Suppressor macrophage treated with lipopolysaccharide for 1 hour (primary cell): ENCODE measurements at regions not wholly inside any gene's neighbourhood (a gene's known extent, or its start where the extent isn't known, plus 50 kb on each side); places are given as distances from the start of the nearest gene placed in this dataset.
"Not testable (repeated sequence)": the region's sequence is repeated elsewhere in the genome, so short reads cannot be mapped to it uniquely, and the experiment has no call there.

ENCODE experiments used
- DNase-seq, 3 donors: peaks; one replicate each; pipeline ENCODE4 v3.0.0-alpha.2; 2020 to 2022

DNA sequence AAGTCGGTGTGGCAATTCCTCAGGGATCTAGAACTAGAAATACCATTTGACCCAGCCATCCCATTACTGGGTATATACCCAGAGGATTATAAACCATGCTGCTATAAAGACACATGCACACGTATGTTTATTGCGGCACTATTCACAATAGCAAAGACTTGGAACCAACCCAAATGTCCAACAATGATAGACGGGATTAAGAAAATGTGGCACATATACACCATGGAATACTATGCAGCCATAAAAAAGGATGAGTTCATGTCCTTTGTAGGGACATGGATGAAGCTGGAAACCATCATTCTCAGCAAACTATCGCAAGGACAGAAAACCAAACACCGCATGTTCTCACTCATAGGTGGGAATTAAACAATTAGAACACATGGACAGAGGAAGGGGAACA, 80.6 kb upstream of the ST3GAL5 start:
- DNase-seq, result not testable (repeated sequence)

DNA sequence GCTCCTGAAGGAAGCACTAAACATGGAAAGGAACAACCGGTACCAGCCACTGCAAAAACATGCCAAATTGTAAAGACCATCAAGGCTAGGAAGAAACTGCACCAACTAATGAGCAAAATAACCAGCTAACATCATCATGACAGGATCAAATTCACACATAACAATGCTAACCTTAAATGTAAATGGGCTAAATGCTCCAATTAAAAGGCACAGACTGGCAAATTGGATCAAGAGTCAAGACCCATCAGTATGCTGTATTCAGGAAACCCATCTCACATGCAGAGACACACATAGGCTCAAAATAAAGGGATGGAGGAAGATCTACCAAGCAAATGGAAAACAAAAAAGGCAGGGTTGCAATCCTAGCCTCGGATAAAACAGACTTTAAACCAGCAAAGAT, 77.0 kb upstream of the ST3GAL5 start:
- DNase-seq, result not testable (repeated sequence)

DNA sequence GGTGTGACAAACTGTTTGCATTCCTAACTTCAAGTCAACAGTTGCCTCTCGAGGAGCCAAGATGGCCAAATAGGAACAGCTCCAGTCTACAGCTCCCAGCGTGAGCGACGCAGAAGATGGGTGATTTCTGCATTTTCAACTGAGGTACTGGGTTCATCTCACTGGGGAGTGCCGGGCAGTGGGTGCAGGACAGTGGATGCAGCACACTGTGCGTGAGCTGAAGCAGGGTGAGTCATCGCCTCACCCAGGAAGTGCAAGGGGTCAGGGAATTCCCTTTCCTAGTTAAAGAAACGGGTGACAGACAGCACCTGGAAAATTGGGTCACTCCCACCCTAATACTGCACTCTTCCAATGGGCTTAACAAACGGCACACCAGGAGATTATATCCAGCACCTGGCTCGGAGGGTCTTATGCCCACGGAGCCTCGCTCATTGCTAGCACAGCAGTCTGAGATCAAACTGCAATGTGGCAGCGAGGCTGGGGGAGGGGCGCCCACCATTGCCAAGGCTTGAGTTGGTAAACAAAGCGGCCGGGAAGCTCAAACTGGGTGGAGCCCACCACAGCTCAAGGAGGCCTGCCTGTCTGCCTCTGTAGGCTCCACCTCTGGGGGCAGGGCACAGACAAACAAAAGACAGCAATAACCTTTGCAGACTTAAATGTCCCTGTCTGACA, 75.1 kb upstream of the ST3GAL5 start:
- peak; percentile 75 to 81 (median 79) for DNase-seq

DNA sequence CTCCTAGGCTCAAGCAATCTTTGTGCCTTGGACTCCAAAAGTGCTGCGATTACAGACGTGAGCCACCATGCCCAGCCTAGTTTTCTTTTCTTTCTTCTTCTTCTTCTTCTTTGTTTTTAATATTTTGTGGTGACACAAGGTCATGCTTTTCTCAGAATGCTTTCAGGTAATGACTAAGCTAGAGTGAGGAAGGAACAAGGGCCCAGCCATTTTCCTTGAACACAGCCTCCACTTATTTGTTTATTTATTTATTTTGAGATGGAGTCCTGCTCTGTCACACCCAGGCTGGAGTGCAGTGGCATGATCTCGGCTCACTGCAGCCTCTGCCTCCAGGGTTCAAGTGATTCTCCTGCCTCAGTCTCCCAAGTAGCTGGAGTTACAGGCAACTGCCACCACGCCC, 74.3 kb upstream of the ST3GAL5 start:
- no peak for DNase-seq

DNA sequence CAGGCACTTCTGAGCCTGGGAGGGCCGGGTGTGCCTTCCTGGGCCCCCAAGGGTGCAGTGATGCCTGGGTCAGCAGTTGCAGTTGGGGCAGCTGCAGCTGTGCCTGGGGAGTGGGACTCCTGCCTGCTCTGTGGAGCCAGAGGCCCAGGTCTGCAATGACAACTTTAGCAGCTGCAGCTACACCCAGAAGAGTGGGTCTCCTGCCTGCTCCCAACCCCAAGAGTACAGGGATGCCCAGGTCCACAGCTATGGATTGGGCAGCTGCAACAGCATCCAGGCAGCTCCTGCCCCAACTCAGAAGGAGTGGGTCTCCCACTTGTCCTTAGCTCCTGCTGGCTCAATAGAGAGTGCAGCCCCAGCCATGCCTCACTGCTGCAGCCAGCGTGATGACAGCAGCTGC, 73.0 kb upstream of the ST3GAL5 start:
- DNase-seq, result no peak

DNA sequence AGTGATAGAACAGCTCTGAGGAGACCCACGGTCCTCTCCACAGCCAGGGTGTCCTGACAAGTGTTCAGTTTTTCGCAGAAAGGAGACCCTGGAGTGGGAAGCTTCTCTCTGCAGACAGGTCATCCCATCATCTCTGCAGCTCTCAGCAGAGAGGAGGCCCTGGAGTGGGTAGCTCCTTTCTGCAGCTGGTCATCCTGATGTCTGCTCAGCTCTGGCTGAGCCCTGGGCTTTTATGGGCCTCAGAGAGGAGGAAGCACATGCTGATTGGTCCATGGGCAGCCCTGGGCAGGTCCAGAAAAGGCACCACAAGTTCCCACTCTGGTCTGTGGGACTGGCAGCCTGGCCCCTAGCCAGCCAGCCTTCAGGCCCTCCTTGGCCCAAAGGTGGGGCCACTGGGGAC, 72.3 kb upstream of the ST3GAL5 start:
- no peak for DNase-seq

DNA sequence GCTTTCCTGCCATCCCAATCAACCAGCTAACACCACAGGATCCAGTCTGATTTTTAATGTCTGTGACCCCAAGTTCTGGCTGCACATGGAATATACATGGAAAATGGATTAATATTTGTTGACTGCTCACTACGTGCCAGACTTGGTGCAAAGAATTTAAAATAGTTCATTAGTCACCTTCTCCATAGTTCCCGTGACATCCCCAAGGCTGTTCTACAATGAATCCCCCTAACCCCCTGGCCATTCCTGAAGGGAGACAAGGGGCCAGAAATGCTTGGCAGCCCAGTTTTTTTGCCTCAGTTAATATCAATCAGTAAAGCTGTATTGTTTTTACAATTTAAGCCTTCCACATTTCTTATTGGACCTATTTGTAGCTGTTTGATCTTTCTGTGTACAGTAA, 71.0 kb upstream of the ST3GAL5 start:
- no peak for DNase-seq

DNA sequence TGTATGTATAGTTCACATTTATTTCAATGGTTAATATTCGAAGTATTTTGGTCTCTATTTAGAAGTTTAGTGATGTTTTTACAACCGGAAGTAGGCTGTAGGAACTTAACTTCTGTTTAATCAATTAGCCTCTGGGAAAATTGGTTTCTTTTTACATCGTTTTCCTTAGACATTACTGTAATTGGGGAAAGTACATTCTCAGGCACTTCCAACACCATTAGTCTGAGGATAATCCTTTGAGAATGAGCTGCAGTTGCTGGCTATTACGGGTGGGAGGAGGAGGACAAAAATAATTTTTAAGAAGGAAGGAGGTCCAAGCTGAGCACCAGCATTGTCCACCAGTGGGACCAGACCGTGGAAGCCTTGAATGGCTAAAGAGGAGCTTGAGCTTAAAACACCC, 70.4 kb upstream of the ST3GAL5 start:
- DNase-seq, result no peak

DNA sequence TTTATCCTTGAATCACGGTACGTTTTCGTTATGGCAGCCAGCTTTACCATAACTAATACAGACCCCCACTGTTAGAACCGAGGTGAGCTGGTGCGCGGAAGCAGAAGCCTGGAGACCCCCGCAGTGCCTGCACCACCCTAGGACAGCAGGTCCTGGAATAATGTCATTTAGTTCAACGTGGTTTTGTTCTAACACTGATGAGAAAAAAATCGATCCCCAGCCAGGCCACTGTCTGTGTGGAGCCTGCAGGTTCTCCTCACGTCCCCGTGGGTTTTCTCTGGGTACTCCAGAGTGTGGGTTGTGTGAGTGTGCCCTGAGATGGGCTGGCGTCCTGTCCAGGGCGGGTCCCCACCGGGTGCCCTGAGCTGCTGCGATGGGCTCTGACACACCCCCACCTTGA, 69.9 kb upstream of the ST3GAL5 start:
- DNase-seq, result no peak

DNA sequence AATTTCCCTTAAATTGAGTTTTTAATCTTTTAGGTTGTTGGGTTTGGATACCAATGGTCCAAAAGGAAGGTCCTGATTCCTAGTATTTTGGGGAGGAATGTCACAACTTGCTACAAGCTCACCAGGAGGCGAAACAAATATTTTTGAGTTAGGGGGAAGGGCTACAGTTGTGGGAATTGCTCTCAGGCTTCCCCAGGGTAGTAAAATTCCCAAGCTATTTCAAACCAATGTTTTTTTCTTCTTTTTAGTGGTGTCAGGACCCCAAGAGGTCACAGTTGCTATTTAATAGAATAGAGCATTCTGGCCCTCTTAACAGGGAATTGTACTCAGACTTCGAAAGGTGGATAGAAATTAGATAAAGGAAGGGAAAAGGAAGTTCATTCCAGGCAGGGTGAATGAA, 68.5 kb upstream of the ST3GAL5 start:
- no peak for DNase-seq

DNA sequence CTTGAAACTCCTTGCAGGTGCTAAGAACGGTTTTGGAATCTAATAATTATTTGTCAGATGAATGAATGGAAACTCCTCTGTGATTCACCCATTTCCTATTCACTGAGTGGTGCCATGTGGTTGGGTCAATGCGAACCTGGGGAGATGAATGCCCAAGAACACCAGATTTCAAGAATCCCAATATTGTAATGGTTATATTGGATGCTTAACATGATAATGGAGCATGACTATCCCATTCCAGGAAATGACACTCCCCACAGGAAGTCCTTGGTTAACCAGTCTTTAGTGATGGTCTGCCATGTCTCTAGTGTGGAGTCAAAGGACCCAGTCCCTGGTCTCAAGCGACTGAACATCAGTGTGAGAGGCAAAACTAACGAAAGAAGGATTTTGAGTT, 67.9 kb upstream of the ST3GAL5 start:
- no peak for DNase-seq

DNA sequence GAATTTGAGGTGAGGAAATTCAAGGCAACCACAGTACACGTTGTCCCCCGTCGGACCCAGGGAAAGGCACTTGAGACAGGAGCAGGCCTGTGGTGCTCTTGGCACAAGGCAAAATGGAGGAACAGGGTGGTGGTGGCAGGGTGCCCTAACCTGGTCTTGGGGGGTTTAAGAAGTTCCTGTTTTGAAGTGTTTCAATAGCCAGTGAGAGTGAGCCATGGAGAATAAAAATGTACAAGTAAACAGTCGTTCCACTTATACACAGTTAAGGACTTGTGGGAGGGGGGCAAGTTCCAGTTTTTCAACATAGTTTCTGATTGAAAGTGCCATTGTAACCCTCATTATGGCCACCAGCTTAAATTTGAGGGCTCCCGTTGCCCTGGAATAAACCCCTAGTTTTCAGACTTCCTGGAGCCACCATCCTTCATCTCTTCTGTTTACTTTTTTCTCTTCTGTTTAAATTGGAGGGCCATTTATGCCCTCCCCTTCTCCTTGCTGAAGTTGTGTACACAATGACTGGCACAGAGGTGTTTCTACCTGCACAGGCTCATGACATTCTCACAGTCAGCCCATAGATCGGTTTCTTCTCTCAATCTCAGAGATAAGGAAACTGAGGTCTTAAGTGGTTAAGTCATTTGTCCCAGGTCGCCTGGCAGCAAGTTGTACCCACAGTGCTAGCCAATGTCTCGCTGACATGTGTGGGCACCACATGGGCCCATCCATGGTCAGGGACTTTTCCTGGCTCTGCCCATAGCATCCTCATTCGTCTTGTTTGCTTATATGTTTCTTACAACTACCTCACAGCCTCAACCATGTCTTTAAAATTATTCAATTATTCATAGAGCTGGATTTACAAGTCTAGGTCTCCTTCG, 66.0 kb upstream of the ST3GAL5 start:
- no peak for DNase-seq

DNA sequence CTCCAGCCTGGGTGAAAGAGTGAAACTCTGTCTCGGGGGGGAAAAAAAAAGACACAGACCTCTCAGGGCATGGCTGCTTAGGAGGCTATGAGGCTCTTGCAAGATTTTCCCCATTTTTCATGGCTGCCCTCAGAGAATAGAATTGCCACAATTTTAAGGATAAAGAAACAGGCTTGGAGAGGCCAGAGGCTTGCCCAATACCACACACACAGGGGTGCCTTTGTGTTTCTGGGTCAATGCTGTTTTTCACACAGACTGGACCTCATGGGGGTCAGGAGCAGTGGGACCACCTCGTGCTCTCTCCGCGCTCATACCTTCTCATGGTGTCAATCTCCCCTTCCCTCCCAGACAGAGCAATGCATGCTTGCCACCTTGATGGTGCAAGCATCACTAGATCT, 65.4 kb upstream of the ST3GAL5 start:
- DNase-seq, result no peak

DNA sequence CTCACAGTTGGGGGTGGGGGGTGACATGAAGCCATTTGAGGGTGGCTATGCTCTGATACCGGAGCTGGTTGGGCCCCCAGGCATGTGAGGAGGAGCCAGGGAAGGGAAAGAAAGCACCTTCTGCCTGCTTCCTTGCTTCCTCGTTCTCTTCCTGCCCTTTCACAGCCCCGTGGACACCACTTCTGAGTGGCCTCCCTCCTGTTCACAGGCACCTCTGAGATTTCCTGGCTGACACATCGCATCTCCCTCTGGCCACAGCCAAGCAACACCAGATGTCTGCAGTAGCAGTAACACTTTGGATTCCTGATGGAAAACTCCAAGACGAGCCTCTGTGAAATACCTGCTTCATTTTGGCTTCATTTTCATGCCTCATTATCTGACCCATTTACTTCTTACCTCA, 64.7 kb upstream of the ST3GAL5 start:
- DNase-seq, result no peak

DNA sequence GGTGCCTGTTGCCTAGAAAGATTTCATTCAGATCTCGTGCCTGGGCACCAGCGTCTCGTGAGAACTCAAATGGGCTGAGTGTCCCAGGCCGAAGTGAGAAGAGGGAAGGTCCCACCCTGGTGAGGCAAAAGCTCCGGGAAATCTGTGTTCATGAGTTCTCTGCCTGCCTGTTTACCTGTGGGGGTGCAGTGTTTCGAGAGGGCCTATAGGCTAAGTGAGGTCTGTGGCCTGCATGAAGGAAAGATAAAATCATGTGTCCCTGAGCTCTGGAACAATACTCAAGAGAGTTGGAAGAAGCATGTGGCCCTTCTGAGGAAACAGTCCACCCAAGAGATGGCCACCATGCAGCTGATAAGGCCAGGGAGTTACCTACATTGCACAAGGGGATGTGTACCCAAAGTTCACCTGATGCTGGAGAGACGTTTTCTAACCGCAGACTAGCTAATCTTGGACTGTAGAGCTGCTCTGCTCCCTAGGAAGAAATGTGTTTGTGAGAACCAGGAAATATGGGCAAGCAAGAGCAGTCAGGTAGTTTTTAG, 63.5 kb upstream of the ST3GAL5 start:
- DNase-seq, result no peak

DNA sequence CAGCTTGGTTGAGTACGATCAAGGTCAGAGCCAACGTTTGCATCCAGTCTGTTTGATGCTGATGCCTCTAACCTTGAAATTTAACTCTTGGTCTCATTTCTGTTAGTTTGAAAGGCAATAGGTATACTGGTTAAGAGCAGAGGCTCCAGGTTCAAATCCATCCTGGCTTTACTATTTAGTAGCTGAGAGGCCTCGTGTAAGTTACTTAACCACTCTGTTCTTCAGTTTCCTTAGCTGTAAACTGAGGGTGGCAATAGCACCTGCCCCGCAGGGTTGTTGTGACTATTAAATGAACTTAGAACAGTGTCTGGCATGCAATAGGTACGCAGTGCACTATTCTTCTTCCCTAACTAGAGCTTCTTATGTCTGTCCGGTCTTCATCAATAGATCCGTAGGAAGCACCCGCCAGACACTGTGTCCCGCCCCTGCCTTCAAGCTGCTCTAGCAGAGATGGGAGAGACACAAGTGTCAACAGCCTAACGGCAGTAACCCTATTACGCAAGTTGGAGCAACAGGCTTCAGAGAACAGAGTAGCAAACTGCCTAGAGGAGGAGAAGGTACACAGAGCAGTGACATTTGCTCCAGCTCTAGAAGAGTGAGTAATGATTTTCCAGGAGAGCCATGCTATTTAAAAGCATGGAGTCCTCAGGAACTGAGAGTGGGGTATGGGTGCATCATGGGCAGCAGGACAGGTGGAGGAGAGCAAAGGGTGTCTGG, 62.7 kb upstream of the ST3GAL5 start:
- DNase-seq, result peak in 1 of 3 donors; percentile 29

DNA sequence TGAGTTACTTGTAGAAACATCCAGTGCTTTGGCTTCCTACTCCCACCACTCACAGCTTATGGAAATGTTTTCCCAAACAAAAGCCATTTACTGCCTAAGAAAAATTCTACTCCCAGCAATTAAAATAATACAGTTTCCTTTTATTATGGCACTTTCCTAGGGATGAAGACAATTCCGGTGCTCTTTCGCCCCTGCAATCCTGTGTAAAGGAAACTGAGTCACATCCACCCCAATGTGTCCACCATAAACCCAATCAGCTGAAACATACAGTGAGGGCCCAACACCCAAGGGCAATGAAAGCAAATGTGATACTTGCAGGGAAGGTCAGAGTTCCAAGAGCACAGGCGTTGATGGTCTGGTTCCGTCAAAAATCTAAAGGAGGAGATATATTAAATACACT, 62.0 kb upstream of the ST3GAL5 start:
- no peak for DNase-seq

DNA sequence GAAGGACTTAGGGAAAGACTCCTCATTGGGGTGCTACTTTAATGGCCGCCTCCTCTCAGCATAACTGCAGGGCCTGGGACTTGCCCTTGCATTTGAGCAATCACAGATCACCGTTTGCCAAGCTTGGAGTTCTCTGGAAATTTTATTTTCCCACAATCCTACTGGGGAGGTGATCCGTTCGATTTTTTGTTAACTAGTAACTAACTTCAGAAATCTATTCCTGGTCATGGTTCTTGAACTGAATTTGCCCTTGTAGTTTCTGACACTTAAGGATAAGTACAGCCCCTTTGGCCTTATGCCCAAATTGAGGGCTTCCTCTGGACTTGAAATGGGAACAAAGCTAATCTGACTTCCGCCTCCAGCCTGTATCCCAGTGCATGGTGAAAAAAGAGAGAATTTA, 60.5 kb upstream of the ST3GAL5 start:
- peak; percentile 59 to 69 (median 59) for DNase-seq

DNA sequence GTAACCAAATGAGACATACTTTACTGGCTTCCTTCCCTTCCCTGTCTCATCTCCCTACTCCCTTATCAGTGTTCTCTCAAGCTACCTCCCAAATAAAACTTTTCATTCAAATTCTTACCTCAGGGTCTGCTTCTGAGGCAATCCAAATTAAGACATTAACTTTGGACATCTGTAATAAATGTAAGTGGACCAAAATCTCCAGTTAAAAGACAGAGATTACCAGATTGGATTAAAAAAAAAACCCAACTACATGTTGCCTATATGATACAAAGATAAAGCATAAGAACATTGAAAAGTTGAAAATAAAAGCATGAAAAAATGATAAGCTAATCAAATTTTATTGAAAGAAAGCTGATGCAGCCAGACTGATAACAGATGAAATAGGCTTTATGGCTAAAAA, 58.8 kb upstream of the ST3GAL5 start:
- DNase-seq, result no peak

DNA sequence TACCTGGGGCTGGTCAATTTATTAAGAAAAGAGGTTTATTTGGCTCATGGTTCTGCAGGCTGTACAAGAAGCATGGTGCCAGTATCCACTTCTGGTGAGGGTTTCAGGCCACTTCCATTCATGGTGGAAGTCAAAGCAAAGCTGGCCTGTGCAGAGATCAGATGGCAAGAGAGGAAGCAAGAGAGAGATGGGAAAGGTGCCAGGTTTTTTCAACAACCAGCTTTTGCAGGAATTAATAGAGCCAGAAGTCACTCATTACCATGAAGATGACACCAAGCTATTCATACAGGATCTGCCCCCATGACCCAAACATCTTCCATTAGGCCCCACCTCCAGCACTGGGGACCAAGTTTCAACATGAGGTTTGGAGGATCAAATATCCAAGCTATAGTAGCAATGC, 56.8 kb upstream of the ST3GAL5 start:
- no peak for DNase-seq

DNA sequence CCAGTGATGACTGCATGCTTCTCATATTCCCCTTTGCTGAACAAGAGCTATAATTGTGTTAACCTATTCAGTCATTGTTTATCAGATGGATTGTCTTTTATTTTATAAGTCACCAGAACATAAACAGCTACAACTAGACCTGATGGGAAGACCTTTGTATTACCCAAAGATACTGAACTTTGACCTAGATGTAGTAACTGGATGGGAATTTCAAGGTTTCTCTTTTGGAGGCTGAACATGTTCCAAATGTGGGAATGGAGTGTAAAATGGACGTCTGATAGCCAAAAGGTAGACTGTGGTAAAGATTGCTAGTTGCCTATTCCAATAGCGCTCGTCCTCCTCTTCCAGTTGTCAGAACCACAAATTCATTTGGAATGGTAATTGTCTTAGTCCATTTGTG, 56.4 kb upstream of the ST3GAL5 start:
- DNase-seq, result no peak

DNA sequence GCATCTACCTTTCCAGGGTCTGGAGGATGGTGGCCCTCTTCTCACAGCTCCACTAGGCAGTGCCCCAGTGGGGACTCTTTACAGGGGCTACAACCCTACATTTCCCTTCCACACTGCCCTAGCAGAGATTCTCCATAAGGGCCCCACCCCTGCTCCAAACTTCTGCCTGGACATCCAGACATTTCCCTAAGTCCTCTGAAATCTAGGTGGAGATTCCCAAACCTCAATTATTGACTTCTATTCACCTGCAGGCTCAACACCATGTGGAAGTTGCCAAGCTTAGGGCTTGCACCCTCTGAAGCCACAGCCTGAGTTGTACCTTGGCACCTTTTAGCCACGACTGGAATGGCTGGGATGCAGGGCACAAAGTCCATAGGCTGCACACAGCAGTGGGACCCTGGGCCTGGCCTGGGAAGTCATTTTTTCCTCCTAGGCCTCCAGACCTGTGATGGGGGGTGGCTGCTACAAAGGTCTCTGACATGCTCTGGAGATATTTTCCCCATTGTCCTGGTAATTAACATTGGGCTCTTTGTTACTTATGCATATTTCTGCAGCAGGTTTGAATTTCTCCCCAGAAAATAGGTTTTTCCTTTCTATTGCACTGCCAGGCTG, 53.7 kb upstream of the ST3GAL5 start:
- DNase-seq, result no peak

DNA sequence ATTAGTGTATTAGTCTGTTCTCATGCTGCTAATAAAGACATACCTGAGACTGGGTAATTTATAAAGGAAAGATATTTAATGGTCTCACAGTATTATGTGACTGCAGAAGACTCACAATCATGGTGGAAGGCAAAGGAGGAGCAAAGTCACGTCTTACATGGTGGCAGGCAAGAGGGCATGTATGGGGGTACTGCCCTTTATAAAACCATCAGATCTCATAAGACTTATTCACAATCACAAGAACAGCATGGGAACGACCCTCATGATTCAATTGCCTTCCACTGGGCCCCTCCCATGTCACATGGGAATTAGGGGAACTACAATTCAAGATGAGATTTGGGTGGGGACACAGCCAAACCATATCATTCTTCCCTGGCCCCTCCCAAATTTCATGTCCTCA, 52.7 kb upstream of the ST3GAL5 start:
- DNase-seq, result not testable (repeated sequence)
